Adrenal gland (tissue), 5 donors: ENCODE measurements at regions not wholly inside any gene's neighbourhood (a gene's known extent, or its start where the extent isn't known, plus 50 kb on each side); places are given as distances from the start of the nearest gene placed in this dataset.

Experiments used
- CTCF ChIP-seq, 6 experiments: fragments of 450-650 bp in 4 of 6; fragments of 200-600 bp in 2 of 6; sonication (generic) in 1 of 6; IDR thresholded peaks; 1 replicate in 5 of 6; 2 replicates in 1 of 6; pipeline versions ENCODE4 v1.5.1 to v1.8.0; 2016 to 2021; ENCODE audit warnings: antibody characterized with exemption in 6 of 6, mild to moderate bottlenecking in 2 of 6, moderate library complexity in 1 of 6
- POLR2A ChIP-seq, 2 donors: fragments of 450-650 bp; IDR thresholded peaks; one replicate each; pipeline ENCODE4 v1.6.1; 2017; ENCODE audit warnings: antibody characterized with exemption in 2 of 2, mild to moderate bottlenecking in 2 of 2, moderate library complexity in 1 of 2
- donor health status: DM: no; HTN: no; CAD: no.

- no peak for TF ChIP-seq CTCF (IDR thresholded peaks at IDR 0.05)
- no peak for TF ChIP-seq POLR2A (IDR thresholded peaks at IDR 0.05)
These were observed 424.5 kb downstream of the SOX2 start for GRCh38 chr3:182136008-182136910.
